Glomerular endothelial cell (primary cell): ENCODE measurements at regions not wholly inside any gene's neighbourhood (a gene's known extent, or its start where the extent isn't known, plus 50 kb on each side); places are given as distances from the start of the nearest gene placed in this dataset.

Experiments used
- DNase-seq: peaks from one replicate; pipeline ENCODE4 v3.0.0-alpha.2; 2011; ENCODE audit warnings: low read depth, low spot score; ENCODE audit errors: extremely low read depth

DNA sequence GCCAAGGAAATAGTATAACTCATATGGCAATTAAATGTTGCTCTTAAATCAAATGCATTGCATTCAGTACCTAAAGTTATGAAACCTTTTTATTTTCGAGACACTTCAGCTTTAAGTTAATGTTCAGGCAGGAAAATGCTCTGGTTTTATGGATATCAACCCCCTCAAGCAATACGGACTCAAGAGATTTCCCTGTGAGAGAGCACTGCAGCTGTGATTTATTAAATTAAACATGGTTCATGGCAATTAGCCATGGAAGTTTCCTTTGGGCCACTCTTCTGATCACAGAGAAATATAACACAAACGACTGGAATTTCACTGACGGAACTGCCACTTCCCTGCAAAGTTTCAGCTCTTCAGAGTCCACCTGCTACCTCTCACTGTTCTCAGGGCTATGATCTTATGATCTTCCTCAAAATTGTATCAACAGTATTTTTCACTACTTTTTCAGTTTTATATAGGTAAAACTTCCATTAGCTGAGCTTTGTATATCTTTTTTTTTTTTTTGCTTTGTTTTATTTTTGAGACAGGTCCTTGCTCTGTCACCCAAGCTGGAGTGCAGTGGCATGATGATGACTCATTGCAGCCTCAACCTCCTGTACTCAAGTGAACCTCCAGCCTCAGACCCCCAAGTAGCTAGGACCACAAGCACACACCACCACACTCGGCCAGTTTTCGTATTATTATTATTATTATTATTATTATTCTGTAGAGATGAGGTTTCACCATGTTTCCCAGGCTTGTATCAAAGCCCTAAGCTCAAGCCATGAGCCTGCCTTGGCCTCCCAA is 923.1 kb upstream of the TMPRSS15 start:
- DNase-seq, result no peak

DNA sequence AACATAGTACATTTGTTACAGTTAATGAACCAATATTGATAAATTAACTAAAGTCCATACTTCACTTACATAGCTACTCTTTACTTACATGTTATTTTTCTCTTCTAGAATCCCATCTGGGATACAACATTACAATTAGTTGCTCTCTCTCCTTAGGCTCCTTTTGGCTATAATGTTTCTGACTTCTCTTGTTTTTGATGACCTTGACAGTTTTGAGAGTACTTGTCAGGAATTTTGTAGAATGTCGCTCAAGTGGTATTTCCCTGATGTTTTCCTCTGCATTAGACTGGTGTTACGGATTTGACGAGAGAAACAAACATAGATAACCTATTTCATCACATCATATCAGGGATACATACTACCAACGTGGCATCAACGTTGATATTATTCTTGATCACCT is 925.4 kb upstream of the TMPRSS15 start:
- no peak for DNase-seq

DNA sequence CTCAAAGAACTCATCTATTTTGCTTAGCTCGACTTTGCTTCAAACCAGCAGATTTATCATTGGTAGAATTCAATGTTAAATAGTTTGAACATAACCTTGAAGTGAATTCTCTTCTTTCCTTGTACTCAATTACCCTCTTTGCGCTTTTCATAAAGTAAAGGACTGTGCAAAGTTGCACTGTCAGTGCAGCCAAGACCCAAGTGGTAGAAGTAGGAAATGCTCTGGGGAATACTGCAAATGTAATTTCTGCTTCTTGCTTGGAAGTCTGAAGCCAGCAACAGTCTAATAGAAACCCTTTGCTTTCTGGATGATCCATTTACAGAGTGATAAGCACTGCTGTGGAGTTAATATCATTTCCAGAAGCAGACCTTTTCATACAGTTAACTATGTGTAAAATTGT is 936.7 kb upstream of the TMPRSS15 start:
- DNase-seq, result no peak

DNA sequence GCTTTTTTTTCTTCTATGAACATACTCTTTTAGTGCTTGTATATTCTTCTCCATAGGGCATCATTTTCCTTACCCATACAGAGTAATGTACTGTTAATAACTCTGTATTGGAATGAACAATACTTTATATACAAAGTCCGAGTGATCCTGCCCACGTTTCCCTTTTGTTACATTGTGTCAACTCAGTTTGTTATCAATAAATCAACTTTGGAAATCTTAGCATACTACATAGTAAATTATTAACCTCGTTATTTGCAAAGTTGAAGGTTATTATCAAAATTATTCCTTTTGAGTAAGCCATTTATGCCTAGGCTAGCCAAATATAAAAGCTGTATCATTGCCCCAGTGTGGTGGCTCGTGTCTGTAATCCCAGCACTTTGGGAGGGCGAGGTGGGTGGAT is 937.4 kb upstream of the TMPRSS15 start:
- DNase-seq, result no peak

DNA sequence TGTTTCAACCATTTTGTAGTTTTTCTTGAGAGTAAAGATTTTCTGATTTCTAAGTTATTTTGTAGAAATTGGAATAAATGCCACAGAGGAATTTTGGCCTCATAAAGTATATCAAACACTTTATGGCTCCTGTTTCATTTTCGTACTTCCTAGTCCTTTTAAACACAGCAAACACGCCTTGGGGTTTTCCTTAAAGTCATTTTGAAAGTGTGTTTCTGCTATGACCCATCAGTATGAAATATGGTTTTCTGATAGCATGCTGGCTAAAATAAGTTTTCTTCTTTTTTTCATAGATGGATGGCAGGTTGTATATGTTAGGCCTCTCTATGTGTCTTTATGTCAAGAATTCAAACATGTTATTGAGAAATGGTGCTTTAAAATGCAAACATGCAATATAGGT is 940.1 kb upstream of the TMPRSS15 start:
- DNase-seq, result no peak

DNA sequence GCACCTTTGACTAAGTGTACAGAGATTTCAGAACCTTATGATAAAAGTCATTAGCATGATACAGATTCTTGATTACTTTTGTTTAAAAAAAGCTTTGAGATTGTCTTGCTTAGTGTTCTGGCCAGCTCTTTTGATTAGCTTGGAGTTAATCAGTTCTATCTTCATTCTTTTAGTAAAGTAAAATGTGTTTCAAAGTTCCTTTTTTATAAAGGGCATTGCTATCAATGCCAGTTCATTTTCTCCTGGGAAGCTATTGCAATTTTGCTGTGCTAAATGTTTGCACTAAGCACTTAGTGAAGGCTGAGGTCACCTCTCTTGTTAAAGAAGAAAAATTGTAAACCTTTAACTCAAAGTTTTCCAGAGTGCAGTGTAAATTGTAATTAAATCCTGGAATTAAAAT is 946.7 kb upstream of the TMPRSS15 start:
- DNase-seq, result no peak

DNA sequence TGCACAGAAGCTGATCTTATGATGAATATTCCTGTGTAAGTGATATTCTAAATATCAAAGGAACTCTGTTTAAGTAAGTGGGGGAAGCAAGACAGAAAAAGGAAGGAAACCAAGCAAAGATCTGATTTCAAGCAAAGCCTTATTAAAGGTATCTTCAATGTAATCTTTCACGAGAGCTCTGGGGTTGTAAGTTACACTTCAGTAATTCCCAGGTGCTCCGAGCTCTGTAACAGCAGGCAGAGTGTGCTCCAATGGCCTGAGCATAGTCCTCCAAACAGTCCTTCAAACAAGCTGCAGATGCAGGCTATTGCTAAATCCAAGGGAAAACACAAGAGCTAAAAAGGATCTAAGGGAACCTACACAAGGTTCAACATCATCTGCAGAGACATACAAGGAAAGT is 949.7 kb upstream of the TMPRSS15 start:
- DNase-seq, result no peak

DNA sequence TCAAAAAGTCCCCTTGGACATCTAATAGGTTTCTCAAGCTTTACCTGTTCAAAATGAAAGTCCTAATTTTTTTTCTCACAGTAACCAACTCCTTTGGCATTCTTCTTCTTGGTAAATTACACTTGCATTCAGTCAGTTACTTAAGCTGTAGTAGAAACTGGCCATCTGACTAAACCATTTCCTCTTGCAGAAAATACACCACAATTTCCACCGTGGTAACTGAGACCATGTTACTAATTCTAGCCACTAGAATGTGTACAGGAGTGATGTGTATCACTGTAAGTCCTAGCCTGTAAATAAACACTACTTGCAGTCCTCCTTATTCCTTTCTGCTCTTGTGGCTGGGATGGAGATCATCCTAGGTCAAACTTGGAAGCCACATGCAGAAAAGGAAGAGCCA is 965.4 kb upstream of the TMPRSS15 start:
- no peak for DNase-seq

DNA sequence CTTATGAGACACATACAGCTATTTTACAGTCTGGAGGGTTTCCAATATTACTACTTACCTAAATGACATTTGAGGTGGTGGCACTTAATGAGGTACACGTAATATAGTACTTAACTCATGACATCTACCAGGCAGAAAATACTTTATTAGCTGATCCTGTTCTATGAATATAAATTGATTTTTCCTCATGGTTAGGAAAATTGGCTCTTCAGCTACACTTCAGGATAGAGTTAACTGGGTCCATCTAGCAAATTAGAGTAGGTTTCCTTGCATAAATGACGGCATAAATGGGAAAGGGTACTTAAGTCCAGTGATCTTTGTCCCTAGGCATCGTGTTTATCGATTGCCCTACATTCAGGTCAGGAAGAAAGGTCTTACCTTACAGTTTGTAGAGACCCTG is 988.8 kb upstream of the TMPRSS15 start:
- no peak for DNase-seq

DNA sequence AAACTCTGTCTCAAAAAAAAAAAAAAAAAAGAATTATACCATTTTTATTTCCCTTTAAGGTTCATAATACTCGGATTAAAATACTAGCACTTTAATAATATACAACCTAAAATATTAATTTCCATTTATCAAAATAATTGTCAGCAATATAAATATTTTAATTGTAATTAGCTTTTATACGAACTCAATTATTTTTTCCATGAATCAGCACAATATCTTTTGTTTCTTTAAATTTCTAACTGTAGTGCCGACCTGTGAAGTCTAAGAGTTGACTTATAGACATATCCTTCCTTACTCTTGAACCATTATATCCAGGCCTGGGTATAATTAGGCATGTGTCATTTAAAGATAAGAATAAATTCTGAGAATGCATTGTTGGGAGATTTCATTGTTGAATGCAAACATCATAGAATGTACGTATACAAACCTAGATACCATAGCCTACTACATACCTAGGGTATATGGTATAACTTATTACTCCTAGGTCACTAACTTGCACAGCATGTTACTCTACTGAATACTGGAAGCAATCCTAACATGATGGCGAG is 996.7 kb upstream of the TMPRSS15 start:
- no peak for DNase-seq

DNA sequence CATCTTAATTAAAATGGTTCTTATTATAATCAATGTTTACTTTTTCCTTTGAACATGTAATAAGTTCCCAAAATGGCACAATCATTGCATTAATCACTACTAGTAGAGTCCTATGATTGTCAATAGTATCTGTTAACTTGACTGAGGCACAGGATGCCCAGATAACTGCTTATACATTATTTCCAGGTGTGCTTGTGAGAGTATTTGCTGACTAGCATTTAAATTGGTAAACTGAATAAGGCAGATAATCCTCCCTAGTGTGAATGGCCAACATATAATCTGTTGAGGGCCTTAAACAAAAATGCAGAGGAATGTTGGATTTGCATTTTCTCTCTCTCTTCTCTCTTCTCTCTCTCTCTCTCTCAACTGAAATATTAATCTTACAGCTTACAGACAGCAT is 999.3 kb upstream of the TMPRSS15 start:
- DNase-seq, result no peak

DNA sequence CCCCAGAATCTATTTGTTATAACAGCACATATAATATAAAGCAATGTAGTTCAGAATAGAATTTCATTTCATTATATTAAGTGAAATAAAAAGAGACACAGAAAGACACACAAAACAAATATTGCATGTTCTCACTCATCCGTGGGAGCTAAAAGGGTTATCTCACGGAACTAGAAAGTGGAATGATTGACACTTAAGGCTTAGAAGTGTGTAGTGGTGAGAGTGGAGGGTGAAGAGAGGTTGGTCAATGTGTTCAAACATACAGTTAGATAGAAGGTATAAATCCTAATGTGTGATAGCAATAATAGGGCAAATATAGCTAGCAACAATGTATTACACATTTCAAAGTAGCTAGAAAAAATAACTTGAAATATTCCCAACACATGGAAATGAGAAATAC is 1001.7 kb upstream of the TMPRSS15 start:
- no peak for DNase-seq

DNA sequence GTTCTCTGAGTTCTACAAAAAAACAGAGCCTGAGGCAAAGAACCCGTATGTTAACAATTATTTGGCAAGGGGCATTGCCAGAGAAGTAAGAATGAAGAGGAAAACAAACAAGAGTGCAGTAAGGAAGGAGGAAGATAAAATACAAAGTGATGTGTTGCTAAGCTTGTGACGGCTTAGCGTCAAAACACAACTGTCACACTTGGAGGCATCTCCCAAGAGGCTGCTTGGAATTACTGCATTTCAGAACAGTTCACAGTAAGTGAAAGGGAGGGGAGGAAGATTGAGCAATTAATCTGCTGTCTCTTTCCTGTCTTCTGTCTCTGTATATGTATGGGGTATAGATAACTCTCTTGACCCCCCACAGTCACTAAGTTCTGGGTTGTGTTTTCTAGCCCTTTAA is 1017.0 kb upstream of the TMPRSS15 start:
- DNase-seq, result no peak

DNA sequence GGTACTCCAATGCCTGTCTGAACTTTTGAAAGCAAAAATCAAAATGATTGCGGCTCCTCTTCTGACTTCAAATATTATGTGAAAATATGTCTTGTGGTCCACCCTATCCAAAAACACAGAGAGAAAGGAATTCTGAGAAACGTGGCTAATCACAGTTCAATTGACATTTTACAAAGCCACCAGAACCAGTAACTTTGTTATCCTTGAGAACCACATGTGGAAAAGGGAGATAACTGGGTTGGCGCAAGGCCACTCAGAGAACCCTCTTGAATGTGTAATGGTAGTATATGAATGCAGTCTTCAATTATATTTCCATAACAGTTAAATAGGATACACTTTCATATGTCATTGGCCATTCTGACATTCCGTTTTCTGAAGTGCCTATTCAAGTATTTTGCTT is 1030.0 kb upstream of the TMPRSS15 start:
- DNase-seq, result no peak

DNA sequence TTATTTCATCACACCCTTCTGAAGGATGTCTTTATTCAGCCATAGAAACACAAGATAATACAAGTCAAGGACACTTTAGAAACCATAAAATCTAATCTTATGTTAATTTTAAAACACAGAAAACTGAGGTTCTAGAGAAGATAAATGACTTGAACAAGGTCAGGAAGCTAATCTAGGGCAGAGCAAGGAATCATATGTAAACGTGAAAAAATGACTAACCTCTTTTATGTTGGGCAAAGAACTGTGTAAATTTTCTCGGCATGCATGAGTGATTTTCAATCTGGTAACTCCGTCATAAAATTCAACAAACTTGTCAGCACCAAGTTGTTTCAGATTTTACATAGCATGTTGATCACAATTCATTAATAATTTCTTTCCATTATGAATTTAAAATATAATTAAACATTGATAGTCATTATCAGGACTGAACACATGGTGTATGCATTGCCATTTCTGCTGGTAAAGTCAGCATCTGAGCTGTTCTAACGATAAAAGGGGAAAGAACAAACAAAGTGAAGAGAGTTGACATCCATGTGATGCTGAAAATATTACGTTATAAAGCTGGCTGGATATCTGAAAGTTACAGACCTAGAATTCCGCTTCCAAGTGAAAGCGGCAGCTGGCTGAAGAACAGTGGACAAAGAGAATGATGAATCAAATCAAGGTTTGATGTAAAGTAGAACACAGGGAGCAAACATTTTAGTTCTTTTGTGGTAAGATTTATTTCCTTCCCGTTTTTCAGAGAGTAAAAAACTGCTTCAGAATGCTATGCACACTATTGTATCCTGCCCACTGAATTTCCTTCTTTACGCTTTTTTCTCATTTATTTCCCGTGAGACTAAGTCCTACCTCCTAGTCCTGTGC is 1037.4 kb upstream of the TMPRSS15 start:
- no peak for DNase-seq

DNA sequence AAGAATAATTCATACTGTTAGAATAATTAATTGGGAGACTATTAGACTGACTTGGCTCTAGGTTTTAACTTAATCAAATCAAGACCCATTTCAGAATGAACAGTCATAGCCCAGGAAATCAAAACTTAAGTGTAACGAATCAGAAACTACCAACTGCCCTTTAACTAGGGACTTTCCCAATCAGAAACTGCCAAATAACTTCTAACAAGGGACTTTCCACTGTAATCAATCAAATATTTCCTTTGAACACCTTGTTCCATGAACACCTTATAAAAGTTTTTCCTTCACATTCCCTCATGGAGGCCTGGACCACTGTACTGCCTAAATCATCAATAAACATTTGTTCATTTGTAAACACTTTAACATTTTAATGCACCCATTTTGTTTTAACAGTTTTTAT is 1054.7 kb upstream of the TMPRSS15 start:
- DNase-seq, result no peak

DNA sequence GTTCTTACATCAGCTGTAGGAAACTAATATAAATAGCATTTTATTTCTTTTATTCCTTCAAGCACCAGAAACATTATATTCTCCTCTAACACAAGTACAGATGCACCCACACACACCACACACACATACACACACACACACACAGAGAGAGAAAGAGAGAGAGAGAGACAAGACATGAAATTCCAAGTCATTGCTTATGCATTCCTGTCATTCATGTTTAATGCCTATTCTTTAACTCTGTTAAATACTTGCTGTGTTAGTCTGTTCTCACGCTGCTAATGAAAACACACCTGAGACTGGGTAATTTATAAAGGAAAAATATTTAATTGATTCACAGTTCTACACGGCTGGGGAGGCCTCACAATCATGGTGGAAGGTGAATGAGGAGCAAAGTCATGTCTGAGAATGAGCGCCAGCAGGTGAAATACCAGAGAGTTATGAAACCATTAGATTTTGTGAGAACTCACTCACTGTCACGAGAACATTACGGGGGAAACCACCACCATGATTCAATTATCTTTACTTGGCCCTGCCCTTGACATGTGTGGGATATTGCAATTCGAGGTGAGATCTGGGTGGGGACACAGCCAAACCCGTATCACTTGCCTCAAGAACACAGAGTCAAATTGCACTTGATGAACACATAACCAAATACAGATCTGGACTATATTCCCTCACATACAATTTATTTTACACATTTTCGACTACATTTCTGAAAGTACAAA is 1058.1 kb upstream of the TMPRSS15 start:
- no peak for DNase-seq

DNA sequence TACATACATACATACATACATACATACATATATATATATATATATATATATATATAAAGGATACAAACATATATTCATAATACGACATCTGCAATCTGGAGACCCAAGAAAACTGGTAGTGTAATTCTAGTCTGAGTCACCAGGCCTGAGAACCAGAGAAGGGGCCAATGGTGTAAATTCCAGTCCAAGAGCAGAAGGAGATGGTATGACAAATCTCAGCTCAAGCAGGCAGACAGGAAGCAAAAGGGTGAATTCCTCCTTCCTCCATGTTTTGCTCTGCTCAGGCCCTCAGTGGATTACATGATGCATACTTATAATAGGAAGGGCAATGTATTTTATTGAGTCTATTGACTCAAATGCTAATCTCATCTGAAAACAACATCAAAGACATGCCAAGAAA is 1060.4 kb upstream of the TMPRSS15 start:
- DNase-seq, result no peak

DNA sequence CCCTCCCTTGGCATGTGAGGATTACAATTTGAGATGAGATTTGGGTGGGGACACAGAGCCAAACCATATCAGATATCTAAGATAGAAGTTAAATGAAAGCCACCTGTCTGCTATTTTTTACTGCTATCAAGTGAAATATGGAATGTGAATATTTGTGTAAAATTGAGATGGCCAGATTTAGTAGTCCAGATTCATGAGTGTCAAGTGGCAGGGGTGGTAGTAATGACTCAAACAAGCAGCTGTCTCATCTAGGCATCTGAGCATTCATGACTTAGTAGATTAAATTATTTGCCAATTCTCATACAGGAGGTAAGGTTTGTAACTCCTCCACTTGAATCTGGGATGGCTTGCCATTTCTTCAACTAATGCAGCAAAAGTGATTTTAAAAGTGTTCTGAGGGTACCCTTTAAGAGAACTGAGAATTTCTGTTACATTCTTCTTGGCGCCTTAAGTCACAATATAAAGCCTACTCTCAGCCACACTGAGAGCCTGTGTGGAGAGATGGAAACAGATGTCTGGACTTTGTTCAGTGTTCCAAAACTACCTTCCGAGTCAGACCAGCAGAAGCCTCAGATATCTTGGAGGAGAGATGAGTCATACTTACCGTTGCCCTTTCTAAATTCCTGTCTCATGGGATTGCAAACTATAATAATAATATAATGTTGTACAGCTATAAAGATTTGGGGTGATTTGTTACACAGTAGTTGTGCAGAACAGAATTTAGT is 1065.6 kb upstream of the TMPRSS15 start:
- DNase-seq, result no peak

DNA sequence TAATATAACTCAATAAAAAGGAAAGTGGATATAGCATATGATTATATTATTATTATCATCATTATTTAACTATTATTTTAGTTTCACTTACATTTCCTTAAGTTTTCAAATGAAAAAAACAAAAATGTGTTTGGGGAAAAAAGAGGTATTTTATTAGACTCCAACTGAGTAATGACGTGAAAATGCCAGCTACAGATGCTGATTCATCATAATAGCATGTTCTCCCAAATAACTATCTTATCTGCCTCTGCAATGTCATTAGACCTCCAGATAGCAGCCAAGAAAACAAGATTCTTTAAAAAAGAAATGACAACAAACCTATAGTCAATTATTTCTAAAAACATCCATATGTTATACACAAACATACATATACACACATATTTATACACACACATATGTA is 1071.9 kb upstream of the TMPRSS15 start:
- DNase-seq, result no peak

DNA sequence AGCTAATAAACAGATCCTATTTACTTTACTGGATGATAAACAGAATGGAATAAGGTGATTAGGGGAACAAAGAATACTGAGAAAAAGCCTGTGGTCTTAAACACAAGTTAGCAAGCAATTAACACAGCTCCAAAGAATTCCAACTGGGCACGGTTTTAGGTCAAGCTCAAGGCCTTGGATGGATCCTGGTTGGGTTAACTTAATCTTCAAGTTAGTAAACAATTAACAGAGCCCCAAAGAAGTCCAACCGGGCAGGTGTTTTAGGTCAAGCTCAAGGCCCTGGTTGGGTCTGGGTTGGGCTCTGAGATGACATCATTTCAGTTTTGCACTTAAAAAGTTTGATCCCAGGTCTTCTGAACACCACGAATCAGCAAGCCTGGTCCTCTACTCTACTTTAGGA is 1086.3 kb upstream of the TMPRSS15 start:
- no peak for DNase-seq
